SK-N-SH treated with all-trans-retinoic acid at 6 μM for 48 hours (cell line): ENCODE measurements at regions not wholly inside any gene's neighbourhood (a gene's known extent, or its start where the extent isn't known, plus 50 kb on each side); places are given as distances from the start of the nearest gene placed in this dataset.
"Not testable (repeated sequence)": the region's sequence is repeated elsewhere in the genome, so short reads cannot be mapped to it uniquely, and the experiment has no call there.

ENCODE experiments used
- CSDC2 ChIP-seq: fragments of 250-450 bp; sonication (Bioruptor Pico); IDR thresholded peaks from 2 replicates; pipeline ENCODE4 v1.5.0; 2020; ENCODE audit warnings: mild to moderate bottlenecking, moderate library complexity
- OSR1 ChIP-seq: fragments of 250-450 bp; sonication (Bioruptor Pico); IDR thresholded peaks from 2 replicates; pipeline ENCODE4 v1.8.0; 2022; ENCODE audit warnings: moderate library complexity, mild to moderate bottlenecking, inconsistent platforms
- SNAI2 ChIP-seq: fragments of 250-450 bp; sonication (Bioruptor Pico); IDR thresholded peaks from 2 replicates; pipeline ENCODE4 v1.5.0; 2020; ENCODE audit warnings: mild to moderate bottlenecking, moderate library complexity
- TF ChIP-seq, protein P1 (sequence below): fragments of 250-450 bp; sonication (Bioruptor Pico); IDR thresholded peaks from 2 replicates; pipeline ENCODE4 v1.5.1; 2020; ENCODE audit warnings: low read depth, mild to moderate bottlenecking, moderate library complexity

DNA sequence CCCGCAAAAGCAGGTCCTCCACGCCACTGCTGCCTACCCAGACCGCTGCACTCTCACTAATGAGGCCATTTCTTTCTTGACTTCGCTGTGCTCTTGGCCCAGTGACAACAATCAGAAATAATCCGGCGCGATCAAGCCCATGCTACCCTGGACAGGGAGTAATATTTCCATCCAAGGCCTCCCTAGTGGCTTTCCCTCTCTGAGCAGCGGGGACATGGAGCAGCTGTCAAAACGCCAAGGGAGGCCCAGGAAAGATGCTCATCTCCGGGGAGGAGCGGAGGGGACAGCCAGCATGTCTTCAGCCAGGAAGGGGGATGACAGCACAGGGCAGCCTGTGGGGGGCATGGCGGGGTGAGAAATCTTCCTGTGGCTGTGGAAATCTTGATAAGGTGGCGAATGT lies 154.9 kb downstream of the SEPTIN7 start:
- TF ChIP-seq SNAI2, OSR1, CSDC2 (CRISPR knock-in tag): not testable (repeated sequence)
- TF ChIP-seq, protein P1, sequence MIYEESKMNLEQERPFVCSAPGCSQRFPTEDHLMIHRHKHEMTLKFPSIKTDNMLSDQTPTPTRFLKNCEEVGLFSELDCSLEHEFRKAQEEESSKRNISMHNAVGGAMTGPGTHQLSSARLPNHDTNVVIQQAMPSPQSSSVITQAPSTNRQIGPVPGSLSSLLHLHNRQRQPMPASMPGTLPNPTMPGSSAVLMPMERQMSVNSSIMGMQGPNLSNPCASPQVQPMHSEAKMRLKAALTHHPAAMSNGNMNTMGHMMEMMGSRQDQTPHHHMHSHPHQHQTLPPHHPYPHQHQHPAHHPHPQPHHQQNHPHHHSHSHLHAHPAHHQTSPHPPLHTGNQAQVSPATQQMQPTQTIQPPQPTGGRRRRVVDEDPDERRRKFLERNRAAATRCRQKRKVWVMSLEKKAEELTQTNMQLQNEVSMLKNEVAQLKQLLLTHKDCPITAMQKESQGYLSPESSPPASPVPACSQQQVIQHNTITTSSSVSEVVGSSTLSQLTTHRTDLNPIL (CRISPR knock-in tag): not testable (repeated sequence)
